ENCODE measurements at regions not wholly inside any gene's neighbourhood (a gene's known extent, or its start where the extent isn't known, plus 50 kb on each side); places are given as distances from the start of the nearest gene placed in this dataset.

- DNase-seq (ENCODE audit: low read depth, low spot score) (no peak), ATAC-seq (no peak)
- intact Hi-C loops (cut with micrococcal nuclease): no loop called here
- Histone ChIP-seq H2AFZ (ENCODE audit: low read depth, low read length, poor library complexity, severe bottlenecking) (no peak overlapping the region), H3K27me3 (ENCODE audit: insufficient read depth, low read length) (no peaks in the 10 kb centered on the region), H3K79me2 (ENCODE audit: insufficient read depth, low read length) (no peaks in the 10 kb centered on the region), H3K36me3 (ENCODE audit: control insufficient read depth in 1 of 2, insufficient read depth in 2 of 2, low read length in 2 of 2) (no peaks in the 10 kb centered on the region), H3K9ac (ENCODE audit: low read length) (no peak overlapping the region), H3K4me1 (ENCODE audit: control insufficient read depth in 1 of 2, insufficient read depth in 2 of 2, low read length in 2 of 2) (no peaks in the 10 kb centered on the region), H3K4me3 (replicated peaks in 1 of 2; ENCODE audit: low read depth in 1 of 2, low read length in 2 of 2) (no peak overlapping the region), H3K27ac (ENCODE audit: low read depth, low read length) (no peak overlapping the region), H3K4me2 (ENCODE audit: low read length) (no peak overlapping the region), H4K20me1 (ENCODE audit: insufficient read depth) (no peaks in the 10 kb centered on the region), H3K9me3 (ENCODE audit: control insufficient read depth in 1 of 2, insufficient read depth in 1 of 2, low read depth in 1 of 2, low read length in 2 of 2) (peaks cover 32 to 38% of the 10 kb centered on the region in 2 experiments; a peak in 2 of 4 replicates), H3K9me2 (ENCODE audit: insufficient read depth) (no peaks in the 10 kb centered on the region)
- POLR2A ChIA-PET: no interaction called here
- RAD21 ChIA-PET (ENCODE audit: low non-redundant PET in 1 of 2, low total read pairs in 2 of 2, uncharacterized antibody in 2 of 2, unreplicated experiment in 2 of 2): no interaction called here
- CTCF ChIA-PET: no interaction called here
- BruUV-seq (replicated peaks): no TSS peak
- TF ChIP-seq ATF3 (IDR thresholded peaks at IDR 0.05) (no peak), MAX (IDR thresholded peaks at IDR 0.05) (no peak), FOSL1 (IDR thresholded peaks at IDR 0.05; ENCODE audit: low read depth) (no peak), REST (IDR thresholded peaks at IDR 0.05; ENCODE audit: low read depth) (no peak), EZH2 (IDR thresholded peaks at IDR 0.05) (no peak), ZNF274 (IDR thresholded peaks at IDR 0.05; ENCODE audit: low read depth, low read length) (no peak), ELF1 (IDR thresholded peaks at IDR 0.05; ENCODE audit: borderline replicate concordance, low read depth) (no peak), RAD21 (IDR thresholded peaks at IDR 0.05; ENCODE audit: low read depth) (no peak), CTCF (IDR thresholded peaks at IDR 0.05 in 2 of 3, conservative IDR thresholded peaks at IDR 0.05 in 1 of 3; ENCODE audit: borderline replicate concordance in 1 of 3, insufficient read depth in 1 of 3, low read depth in 2 of 3, low read length in 2 of 3) (no peak), CBX3 (IDR thresholded peaks at IDR 0.05; ENCODE audit: low read depth) (no peak), ZFX (IDR thresholded peaks at IDR 0.05) (no peak), EZH2phosphoT487 (IDR thresholded peaks at IDR 0.05; ENCODE audit: borderline replicate concordance) (no peak), ZBTB33 (IDR thresholded peaks at IDR 0.05; ENCODE audit: extremely low read depth, insufficient replicate concordance, low read length) (no peak)
These were observed 193.0 kb downstream of the KIF2B start for GRCh38 chr17:54015734-54016133.
